NCI-H446 treated with DMSO at 0.1 percent for 48 hours (cell line): ENCODE measurements at regions not wholly inside any gene's neighbourhood (a gene's known extent, or its start where the extent isn't known, plus 50 kb on each side); places are given as distances from the start of the nearest gene placed in this dataset.
"Not testable (repeated sequence)": the region's sequence is repeated elsewhere in the genome, so short reads cannot be mapped to it uniquely, and the experiment has no call there.

ENCODE experiments used
- DNase-seq: peaks from one replicate; lab custom pipeline; 2025; lab: John Stamatoyannopoulos, UW

DNA sequence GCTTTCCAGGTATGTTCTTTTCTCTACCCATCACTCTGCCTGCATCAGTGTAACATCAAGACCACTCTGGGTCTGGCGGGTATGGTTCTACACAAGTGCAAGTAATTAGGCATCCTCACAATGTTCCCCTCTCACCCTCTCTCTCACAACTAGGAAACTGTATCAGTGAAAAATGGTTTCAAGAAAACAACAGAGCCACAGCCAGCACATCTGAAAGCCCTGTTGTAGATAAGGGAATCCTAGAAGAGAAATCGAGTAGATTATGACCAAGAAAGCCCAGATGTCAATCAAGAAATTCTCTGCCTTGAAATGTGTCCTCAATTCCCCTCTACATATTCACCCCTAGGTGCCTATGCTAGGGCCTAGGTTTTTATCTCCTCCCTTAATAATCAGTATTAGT is 281.3 kb upstream of the ANKRD50 start:
- no peak for DNase-seq

DNA sequence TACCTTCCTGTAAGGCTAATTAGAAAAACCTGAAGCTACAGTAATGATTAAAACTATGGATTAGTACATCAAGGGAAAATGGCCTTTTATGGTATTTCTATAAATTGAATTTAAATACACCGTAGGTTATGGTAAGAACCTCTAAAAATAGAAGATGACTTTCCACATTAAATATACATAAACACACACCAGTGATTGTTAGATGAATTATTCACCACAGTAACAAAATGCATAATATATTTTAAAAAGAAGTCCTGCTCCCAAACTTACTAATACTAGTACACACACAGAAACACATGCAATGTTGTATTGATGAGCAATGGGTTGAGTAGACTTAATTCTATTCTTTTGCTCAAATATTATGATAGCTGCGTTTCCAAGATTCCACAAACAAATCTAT is 277.9 kb upstream of the ANKRD50 start:
- DNase-seq = no peak

DNA sequence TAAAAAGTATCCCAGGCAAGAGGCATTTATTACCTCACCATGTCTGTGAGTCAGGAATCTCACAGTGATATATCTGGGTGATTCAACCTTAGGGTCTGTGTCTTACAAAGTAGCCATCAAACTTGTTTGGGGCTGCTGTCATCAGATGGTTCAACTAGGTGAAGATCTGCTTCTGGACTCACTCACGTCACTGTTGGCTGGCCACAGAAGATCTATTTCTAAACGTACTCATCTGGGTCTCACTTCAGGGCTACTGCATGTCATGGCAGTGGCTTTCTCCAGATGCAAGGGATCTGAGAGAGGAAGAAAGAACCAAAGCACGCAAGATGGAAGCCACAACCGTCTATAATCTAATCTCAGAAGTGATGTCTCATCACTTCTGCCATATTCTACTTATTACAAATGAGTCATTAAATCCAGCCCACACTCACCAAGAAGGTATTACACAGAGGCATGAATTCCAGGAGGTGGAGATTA is 267.8 kb upstream of the ANKRD50 start:
- no peak for DNase-seq

DNA sequence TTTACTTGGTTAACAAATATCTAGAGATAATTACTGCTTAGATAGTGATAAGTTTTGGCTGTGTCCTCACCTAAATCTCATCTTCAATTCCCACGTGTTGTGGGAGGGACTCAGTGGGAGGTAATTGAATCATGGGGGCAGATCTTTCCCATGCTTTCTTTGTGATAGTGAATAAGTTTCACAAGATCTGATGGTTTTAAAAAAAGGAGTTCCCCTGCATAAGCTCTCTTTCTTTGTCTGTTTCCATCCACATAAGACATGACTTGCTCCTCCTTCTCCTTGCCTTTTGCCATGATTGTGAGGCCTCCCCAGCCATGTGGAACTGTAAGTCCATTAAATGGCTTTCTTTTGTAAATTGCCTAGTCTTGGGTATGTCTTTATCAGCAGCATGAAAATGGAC is 266.0 kb upstream of the ANKRD50 start:
- DNase-seq = not testable (repeated sequence)

DNA sequence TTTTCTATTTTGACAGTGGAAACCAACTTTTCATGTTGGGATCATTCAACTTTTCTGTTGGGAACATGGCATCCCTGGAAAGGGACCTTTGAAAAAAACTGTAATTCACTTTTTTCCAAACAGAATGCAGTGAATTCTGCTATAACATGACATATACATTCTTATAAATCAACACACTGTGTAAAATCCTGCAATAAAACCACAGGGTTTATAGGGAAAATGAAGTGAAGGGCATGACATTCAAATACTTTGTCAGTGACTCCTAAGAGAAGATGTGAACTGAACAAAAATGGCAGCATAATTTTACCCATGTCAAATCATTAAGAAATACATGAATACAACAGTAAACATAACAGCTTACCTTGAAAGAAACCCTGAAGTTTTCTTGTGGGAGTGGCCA is 264.5 kb upstream of the ANKRD50 start:
- no peak for DNase-seq

DNA sequence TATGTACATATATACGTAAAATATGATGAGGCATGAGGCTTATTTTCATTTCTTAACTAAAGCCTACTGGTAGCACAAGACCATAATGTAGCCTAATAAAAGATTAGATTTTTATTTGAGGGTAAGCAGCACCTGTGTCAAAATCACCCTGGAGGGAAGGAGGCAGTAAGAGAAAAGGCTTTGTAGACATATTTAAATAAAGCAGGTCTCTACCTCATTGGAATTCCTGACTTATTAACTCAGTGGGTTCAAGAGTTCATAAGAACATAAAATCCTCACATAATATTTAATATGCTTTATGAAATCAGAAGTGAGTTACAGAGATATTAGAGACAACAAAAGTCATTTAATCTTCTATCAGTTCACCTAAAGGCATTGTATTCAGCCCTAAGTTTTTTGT is 261.6 kb upstream of the ANKRD50 start:
- no peak for DNase-seq

DNA sequence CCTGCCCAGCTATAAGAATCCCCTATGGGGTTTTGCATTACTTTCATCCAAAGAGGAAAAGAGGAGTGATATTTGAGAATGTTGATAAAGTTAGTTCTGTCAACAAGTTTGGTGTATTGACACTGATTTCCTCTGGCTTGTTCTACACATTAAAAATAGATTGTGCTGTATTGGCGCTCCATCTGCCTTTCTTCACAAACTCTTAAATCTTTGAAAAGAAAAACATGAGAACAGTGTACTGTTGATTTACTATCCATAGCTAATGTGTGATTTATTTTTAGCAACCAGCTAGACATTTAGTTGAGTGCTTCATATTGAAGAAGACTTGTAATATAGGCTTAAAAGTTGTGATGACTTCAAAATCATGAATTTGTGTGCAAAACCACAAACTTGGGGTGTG is 261.2 kb upstream of the ANKRD50 start:
- no peak for DNase-seq

DNA sequence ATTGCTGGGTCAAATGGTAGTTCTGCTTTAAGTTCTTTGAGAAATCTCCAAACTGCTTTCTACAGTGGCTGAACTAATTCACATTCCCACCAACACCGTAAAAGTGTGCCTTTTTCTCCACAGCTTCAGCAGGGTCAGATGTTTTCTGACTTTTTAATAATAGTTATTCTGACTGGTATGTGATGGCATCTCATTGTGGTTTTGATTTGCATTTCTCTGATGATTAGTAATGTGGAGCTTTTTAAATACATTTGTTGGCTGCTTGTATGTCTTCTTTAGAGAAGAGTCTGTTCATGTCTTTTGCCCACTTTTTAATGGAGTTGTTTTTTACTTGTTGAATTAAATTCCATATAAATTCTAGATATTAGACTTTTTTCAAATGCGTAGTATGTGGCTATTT is 257.5 kb upstream of the ANKRD50 start:
- no peak for DNase-seq

DNA sequence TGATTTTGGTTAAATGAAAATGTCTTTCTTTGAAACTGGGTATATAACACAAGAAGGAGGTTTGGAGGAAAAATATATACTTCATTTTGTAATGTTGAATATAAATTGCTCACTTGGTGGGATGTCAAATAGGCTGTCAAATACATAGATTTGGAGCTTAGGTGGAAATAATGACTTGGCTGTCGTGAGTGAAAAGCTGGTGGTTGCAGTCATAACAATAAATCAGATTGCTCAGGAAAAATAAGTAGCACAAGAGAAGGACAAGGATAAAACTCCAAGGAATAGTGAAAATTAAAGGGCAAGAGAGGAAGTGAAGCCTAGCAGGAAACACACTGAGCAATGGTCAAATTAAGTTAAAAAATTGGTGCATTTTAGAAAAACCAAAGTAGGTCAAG is 253.0 kb upstream of the ANKRD50 start:
- DNase-seq = no peak

DNA sequence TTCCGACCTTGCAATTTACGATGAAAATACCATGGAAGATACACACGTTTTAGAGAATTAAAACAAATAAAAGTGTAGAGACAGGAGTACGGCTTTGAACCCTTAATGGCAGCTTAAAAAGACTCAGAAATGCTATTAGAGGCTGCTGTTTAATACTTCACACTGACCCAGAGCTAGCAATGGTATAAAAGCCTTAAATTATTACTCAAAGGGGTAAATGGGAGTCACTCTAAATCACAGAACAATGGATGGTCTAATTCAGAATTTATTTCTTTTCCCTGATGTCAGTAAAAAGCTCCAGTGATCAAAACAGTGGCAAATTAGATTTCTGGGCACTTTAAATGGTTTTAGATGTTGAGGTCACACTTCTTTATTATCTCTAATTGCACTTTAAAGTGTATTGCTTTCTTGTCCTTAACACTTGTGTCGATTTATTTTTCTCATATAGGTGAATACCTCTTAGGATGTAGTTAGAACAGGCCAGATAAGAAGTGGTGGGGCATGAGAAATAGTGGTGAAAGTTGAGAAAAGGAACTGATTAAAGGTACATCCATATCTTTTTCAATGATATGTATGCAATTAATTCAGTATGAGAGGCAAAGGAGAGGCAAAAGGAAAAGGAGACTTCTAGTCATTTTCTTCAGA is 252.4 kb upstream of the ANKRD50 start:
- no peak for DNase-seq

DNA sequence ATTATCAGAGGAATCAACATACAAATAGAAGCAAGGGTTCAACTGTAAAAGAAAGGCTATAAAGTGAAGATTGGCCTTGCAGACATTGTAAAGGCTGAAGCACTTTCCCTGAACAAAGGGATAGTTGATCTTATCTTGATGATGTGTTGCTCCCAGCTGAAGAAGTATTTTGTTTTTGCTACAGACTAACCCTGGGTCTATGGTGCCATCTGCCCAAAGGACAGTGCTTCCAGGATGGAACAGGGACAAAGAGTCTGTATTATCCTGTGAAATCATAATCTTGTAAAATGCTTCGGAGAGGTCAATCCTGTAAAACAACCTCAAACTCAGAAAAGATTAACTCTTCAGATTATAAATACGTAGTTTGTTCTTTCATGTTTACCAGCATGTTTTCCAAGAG is 251.7 kb upstream of the ANKRD50 start:
- no peak for DNase-seq

DNA sequence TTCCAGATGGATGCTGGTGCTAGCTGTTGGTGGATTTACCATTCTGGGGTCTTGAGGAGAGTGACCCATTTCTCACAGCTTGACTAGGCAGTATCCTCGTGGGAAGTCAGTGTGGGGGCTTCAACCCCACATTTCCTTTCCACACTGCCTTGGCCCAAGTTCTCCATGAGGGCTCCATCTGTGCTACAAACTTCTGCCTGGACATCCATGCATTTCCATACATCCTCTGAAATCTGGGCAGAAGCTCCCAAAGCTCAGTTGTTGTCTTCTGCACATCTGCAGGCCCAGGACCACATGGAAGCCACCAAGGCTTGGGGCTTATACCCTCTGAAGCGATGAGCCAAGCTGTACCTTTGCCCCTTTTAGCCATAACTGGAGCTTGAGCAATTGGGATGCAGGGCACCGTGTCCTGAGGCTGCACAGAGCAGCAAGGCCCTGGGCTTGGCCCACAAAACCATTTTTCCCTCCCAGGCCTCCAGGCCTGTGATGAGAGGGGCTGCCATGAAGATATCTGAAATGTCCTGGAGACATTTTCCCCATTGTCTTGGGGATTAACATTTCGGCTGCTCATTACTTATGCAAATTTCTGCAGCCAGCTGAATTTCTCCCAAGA is 248.7 kb upstream of the ANKRD50 start:
- DNase-seq = no peak

DNA sequence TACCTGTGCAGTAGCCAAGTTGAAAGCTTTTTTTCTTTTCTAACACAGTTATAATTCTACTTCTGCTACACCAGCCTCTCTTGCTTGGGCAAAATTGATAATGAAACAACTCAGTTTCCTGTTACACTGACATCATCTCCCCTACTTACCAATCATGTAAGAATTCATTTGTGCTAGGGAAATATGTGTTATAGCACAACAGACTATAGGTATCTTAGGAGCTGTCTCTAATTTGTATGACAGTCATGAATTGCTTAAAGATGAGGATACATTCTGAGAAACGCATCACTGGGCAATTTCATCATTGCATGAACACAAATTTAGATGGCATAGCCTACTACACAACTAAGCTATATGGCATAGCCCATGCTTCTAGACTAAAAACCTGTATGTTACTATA is 246.3 kb upstream of the ANKRD50 start:
- no peak for DNase-seq

DNA sequence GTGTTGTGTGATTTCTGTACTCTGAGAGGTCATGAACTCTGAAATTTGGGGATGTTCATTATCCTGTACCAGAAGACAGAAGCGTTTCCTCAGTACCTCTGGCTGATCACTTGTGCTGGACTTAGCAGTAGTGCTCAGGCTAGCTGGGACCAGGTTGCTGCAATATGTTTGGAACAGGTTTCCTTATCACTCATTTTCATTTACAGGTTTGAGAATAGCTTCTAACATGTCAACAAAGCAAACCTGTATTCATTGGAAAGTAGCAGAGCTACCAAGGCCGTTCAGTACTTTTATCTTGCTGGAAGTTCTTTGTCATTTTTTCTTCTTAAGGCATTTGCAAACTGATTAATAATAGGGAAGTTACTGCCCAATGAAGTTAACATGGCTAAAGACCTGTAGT is 242.9 kb upstream of the ANKRD50 start:
- DNase-seq = no peak

DNA sequence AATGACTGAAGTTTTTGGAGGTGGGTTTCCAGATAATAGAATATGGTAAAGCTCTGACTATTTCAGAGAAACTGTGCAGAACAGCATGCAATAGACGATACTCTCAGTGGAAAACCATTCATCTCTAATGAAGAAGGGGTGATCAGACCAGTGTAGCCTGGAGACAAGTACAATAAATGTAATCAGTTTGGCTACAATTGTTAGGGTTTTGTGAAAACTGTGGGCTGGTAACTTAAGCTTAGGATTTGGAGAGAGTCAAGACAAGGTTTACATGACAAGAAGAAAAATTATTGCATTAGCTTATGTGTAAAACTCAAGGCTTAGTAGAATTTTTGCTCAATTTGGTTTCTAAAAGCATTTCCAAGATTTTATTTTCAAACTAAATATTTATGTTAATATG is 241.5 kb upstream of the ANKRD50 start:
- no peak for DNase-seq

DNA sequence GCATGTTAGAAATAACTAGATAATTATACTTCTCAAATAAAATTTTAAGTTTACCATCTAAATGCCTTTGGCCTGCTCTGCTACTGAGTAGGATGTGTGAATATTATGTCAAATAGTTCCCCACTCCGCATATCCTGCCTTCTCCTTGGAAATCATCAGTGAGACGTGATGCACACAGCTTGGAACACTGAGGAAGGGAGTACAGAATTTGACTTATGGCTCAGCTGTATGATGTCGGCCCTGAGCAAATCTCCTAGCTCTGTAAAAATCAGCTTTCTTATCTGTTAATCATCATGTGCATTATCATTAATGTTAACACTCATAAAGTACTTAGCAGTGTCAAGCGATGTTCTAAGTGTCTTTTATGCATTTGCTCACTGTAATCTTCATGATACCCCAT is 241.0 kb upstream of the ANKRD50 start:
- DNase-seq = no peak

DNA sequence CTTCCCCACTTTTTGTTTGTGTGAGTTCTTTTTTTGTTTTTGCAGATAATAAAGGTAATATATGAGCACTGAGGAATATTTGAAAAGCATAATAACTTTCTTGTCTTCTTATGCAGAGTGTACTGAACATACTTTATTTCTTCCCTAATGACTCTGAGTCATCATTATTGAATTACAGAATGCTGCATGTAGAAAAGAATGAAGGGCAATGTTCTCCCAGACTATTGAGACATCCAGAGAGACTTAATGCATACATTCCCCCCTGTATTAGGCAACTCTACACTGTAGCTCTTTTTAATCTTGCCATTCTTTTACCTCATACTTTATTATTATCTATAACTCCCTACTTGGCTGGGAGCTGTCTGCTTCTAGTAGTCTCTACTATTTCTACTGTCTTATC is 240.5 kb upstream of the ANKRD50 start:
- DNase-seq = no peak

DNA sequence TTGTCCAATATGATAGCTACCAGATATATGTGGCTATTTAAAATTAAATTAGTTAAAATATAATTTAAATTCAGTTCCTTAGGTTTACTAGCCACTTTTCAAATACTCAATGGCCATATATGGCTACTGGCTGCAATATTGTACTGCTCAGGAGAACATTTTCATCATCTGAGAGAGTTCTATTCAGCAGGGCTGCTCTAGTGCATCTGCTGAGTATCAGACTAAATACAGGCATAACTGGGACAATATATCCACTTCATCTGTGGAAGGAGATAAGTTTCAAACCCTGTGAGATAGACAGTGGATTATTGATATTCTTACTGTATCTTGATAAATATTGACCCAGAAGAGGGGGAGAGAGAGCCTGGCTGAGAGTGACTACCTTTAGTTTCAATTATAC is 240.1 kb upstream of the ANKRD50 start:
- DNase-seq = no peak

DNA sequence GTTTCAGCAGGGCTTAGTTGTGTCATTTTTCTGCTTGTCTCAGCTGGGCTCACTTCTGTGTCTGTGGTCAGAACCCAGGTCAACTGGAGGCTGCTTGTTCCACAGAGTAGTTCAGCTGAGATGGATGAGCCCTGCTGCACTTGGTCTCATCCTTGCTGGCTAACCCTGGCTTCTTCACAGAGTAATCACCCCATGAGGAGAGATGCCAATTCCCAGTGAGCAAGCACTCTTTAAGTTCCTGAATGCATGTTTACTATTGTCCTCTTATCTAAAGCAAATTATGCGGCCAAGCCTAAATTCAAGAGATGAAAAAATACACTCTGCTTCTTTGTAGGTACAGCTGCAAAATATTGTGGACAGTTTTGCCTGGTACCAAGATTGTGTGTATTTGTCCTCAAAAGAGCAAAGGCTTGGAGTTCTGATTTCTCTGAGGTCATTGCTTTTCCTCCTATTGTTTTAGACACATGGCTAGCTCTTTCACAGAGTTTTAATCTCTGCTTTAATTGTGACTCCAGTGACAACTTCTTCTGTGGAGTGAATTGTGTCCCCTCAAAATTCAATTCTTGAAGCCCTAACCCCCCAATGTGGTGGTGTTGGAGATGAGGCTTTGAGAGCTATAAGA is 236.6 kb upstream of the ANKRD50 start:
- DNase-seq = no peak

DNA sequence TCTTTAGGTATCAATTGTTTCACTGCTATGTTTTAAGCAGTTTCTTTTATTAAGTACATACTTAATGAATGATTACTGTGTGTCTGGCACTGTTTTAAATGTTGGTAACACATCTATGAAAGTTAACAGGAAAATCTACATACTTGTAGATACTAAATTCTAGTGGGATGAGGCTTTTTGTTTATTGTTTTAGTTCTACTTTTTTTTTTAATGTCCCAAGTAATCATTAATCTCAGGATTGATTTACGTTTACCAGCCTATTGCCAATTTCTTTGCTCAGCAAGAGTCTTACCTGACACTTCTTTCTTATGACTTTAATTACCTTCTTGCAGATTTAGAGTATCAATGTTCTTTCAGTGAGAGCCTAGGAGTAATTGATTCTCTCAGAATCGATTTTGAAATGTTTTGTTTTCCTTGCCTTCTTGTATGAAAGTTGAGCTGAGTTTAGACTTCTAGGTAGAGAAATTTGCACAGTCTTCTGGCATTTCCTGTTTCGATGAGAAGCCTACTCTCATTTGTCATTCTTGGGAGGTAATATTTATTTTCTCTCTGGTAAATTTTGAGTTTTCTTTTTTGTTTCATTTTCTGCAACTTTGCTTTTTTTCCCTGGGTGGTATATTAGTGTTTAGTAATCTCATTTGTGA is 235.2 kb upstream of the ANKRD50 start:
- no peak for DNase-seq

DNA sequence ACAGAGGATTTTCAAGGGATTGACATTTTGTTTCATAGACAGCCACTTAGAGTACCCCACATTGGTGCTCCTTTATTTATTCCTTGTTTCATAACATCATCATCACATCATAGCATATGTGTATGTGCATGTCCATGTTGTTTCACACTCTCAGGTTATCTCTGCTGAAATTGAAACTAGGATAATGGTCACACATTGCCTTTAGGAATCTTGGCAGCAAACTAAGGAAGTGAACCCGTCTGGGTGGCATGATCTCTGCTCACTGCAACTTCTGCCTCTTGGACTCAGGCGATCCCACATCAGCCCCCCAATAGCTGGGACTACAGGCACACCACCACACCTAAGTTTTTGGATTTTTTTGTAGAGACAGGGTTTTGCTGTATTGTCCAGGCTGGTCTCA is 234.2 kb upstream of the ANKRD50 start:
- no peak for DNase-seq

DNA sequence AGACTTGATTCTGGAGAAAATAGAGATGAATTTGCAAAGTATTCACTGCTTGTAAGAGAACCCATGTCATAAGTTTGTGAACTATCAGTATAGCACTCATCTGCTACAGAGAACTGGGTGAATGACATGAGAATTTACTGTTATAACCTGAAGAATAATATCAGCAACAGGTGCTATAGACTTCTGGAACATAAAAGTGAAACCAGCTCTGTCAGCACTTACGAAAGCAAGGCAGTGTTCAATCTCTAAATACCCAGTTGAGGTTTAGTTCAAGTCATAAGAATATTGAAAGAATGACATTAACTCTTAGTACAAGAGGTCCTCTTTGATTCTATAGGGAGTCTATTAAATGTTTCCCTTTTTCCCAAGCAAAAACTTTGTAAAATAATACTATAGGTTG is 232.9 kb upstream of the ANKRD50 start:
- DNase-seq = no peak

DNA sequence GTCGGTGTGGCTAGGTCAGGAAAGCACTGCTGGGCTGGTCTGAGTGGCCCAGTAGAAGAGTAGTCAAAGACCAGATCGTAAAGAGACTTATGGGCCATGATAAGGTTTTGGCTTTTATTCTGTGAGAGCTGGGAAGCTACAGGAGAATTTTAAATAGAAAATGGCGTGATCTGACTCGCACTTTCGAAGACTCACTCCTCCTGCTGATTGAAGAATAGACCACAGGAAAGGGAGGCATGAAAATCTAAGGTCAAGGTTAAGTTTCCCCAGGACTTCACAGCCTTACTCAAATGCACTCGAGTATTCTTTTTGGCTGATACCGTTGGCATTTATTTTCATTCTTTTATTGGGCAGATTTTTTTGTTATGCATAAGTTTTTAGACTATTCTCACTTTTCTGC is 231.4 kb upstream of the ANKRD50 start:
- DNase-seq = no peak
